Limb (tissue), 2 donors: ENCODE measurements at regions not wholly inside any gene's neighbourhood (a gene's known extent, or its start where the extent isn't known, plus 50 kb on each side); places are given as distances from the start of the nearest gene placed in this dataset.

Experiments used
- DNase-seq, 2 donors: peaks; one replicate each; pipeline ENCODE4 v3.0.0-alpha.2; 2016; ENCODE audit errors: extremely low spot score in 2 of 2

GRCh38 chr10:27451054-27451453 lies 53.0 kb upstream of the RAB18 start:
- no peak for DNase-seq

GRCh38 chr10:27450225-27450624 lies 53.9 kb upstream of the RAB18 start:
- DNase-seq: no peak

- no peak for DNase-seq
Observed at GRCh38 chr10:27449571-27449970, 54.5 kb upstream of the RAB18 start.

- DNase-seq: no peak
Observed at GRCh38 chr10:27448921-27449320, 55.2 kb upstream of the RAB18 start.

GRCh38 chr10:27447540-27447939 lies 56.6 kb upstream of the RAB18 start:
- DNase-seq: no peak

- DNase-seq: peak in 1 of 2 donors; percentile 77
Observed at GRCh38 chr10:27446091-27446918, 57.8 kb upstream of the RAB18 start.

- no peak for DNase-seq
Observed at GRCh38 chr10:27445070-27445469, 59.0 kb upstream of the RAB18 start.

GRCh38 chr10:27440478-27440877 lies 63.6 kb upstream of the RAB18 start:
- DNase-seq: peak in 1 of 2 donors; percentile 18

GRCh38 chr10:27440021-27440420 lies 64.1 kb upstream of the RAB18 start:
- DNase-seq: no peak

GRCh38 chr10:27439101-27439500 lies 65.0 kb upstream of the RAB18 start:
- DNase-seq: no peak

- DNase-seq: no peak
Observed at GRCh38 chr10:27437775-27438174, 66.3 kb upstream of the RAB18 start.

- DNase-seq: no peak
Observed at GRCh38 chr10:27436710-27437109, 67.4 kb upstream of the RAB18 start.

- no peak for DNase-seq
Observed at GRCh38 chr10:27433976-27434375, 70.1 kb upstream of the RAB18 start.

GRCh38 chr10:27426948-27427467 lies 77.1 kb upstream of the RAB18 start:
- no peak for DNase-seq

GRCh38 chr10:27413831-27414348 lies 90.2 kb upstream of the RAB18 start:
- DNase-seq: no peak

- no peak for DNase-seq
Observed at GRCh38 chr10:27413387-27413786, 90.7 kb upstream of the RAB18 start.

- no peak for DNase-seq
Observed at GRCh38 chr10:27410153-27410552, 94.0 kb upstream of the RAB18 start.

GRCh38 chr10:27407271-27407670 lies 96.8 kb upstream of the RAB18 start:
- DNase-seq: no peak

- DNase-seq: no peak
Observed at GRCh38 chr10:27399871-27400270, 104.2 kb upstream of the RAB18 start.

GRCh38 chr10:27393961-27394360 lies 110.1 kb upstream of the RAB18 start:
- DNase-seq: no peak

GRCh38 chr10:27392606-27393005 lies 111.5 kb upstream of the RAB18 start:
- no peak for DNase-seq

- DNase-seq: no peak
Observed at GRCh38 chr10:27391916-27392315, 112.2 kb upstream of the RAB18 start.

- no peak for DNase-seq
Observed at GRCh38 chr10:27391325-27391724, 112.8 kb upstream of the RAB18 start.
